Daoy (cell line): ENCODE measurements at regions not wholly inside any gene's neighbourhood (a gene's known extent, or its start where the extent isn't known, plus 50 kb on each side); places are given as distances from the start of the nearest gene placed in this dataset.

Experiments used
- DNase-seq: peaks from one replicate; pipeline ENCODE4 v3.0.0-alpha.2; 2015; ENCODE audit warnings: low read depth

DNA sequence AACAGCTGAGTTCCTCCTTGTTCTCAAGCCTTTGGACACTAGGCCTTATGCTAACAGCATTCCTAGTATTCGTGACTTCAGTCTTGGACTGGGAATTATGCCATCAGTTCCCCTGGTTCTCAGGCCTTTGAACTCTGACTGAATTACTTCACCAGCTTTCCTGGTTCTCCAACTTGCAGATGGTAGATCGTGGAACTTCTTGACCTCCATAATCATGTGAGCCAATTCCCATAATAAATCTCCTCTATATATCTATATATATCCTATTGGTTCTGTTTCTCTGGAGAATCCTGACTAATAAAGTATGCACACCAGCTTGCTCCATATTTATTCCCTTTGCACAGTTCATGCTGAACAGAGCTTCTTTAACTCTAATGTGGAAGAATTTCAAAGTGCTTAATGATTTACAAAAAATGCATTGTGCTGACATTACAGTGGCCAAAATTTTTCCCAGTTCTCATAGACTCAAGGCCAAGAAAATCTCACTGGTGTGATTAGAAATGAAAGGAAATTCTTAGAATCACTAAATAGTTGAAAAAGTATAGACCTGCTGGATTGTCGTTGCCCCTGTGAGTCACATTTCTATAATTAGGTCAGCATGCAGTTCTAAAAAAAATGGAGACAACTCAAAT lies 462.9 kb upstream of the ADAMTS5 start:
- no peak for DNase-seq

DNA sequence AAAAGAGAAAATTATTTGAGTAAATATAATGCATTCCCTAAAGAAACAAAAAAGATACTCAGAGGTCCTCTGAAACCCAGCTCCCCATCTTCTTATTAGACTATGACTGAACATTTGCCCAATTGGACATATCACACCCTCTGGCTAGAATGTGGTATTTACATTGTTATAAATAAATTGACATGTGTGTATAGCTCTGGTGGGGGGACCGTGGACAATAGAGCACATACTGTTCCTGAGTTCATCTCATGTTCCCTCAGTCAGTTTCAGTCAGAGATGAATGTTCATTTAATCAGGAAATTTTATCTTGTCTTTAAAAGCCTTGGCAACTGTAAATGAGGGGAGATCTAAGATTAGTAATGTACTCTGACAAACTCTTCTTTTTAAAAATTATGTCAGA lies 459.3 kb upstream of the ADAMTS5 start:
- no peak for DNase-seq

DNA sequence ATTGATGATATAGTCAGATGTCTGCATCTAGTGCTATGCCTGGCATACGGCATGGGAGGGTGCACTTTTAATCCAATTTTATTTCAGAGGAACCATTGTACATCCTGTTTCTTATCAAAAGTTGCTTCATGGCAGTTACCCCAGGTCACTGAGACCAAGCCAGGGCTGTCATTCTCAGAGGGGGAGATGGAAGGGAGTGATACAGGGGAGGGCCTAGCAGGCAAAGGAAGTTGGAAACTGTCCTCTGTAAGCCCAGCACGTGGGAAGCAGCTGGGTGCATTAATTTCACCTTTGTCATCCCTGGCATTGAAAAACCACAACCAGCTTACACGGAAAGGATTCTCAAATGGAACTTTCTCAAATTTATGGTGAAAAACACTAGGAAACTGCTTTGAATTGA lies 458.7 kb upstream of the ADAMTS5 start:
- DNase-seq = peak; percentile 84

DNA sequence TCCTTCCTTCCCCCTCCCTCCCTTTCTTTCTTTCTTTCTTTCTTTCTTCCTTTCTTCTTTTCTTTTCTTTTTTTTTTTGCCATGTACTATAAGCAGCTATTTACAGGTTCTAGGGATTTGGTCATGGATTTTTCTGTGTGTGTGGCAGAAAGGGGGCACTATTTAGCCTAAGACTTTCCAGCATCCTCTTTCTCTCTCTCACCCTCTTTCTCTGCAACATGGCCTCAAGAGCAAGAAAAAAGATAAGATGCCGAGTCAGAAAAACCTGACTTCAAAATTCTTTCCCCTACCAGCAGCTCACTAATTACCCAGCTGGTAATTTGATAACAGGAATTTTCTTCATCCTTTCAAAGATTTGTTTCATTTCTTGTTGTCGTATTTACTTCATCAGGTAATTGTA lies 458.3 kb upstream of the ADAMTS5 start:
- peak; percentile 32 for DNase-seq

DNA sequence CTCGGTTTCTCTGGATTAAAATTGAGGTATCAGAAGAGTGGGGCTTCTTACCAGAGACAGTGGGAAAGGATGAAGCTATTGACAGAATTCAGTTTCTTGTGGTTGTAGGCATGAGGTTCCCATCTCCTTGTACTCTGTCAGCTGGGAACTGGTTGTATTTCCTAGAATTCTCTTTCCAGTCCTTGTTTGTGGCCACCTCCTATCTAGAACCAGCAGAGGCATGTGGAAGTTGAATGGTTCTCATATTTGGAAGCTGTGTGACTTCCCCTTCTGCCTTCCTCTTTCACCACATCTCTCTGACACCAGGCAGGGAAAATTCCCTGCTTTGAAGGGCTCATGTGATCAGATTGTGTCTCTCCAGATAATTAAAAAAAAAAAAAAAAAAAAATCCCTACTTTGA lies 457.7 kb upstream of the ADAMTS5 start:
- peak; percentile 21 for DNase-seq

DNA sequence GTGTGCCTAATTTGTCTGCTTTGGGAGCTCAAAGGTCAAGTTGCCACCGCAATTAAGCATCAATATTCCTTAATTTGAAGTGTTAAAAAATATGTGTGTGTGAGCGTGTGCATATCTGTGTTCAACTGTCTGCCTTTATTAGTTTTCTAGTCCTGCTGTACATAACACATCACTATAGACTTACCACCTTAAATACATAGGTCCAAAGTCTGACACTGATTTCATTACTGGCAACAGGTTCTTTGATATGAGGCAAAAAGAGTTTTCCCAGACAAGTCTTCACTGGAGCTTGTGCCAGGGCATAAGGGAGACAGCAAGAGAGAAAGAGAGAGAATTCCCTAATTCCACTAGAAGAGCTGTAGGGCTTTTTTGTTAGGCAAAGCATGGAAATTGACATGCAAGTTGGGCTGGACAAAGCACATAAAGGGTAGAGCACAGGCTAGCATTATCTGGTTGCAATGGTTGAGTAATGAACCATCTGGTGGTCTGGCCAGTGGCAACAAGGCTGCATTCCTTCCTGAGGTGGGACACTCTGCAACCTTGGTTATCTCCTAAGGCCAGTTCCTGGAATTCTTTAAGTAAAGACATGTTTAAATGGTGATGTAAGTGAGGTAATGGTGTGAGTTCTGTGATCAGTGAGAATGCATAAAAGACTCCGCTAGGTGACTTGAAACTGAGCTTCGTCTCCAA lies 457.2 kb upstream of the ADAMTS5 start:
- DNase-seq = peak; percentile 55

DNA sequence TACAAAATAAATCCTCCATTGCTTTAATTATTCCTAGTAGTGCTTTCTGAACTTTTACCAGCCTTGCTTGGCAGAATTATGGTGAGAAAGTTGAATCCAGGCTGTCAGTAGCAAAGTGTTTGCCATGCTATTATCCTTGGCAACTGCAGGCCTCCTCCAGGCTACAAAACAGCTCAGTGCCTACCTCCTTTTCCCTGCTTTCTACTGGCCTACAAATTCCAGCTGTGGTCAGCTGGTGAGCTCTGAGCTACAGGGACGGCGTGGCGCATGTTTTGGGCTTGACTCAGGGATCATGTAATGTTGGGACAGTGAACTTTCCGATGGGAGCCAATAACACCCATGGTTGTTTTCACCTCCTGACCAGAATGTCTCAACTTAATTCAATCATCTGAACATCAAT lies 456.1 kb upstream of the ADAMTS5 start:
- DNase-seq = peak; percentile 90

DNA sequence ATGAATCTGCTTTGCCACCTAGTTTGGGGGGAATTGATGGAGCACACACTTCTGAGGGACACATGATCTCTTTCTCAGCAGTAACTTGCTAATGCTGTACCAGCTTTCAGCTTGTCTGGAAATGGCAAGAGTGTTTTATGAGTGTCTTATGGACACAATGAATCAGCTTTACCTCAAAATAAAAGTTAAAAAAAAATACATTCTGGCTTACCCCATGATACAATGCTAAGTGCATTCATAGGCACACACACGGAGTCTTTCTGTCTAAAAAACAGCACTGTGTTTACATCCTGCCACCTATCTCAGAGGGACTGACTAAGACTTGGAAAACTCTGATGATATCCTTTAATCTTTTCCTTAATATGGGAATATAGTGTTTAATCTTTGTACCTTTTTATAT lies 455.5 kb upstream of the ADAMTS5 start:
- DNase-seq = peak; percentile 24

DNA sequence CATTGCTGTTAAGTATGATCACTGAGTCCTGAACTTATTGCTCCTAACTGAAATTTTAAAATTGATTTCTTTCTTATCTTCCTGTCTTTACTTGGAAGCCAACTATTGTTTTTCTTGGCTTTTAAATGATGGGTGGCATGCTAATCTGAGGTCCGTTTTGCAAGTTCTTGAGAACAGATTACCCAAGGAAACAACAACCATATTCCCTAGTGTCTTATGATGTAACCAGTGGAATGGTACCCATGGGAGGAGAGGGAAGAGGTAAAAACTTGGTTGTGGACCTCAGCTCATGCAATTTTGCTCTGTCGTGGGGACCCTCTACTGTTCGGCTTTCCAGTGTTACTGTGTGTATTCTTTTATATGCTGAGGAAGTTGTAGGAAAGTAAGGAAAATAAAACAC lies 454.8 kb upstream of the ADAMTS5 start:
- DNase-seq = no peak

DNA sequence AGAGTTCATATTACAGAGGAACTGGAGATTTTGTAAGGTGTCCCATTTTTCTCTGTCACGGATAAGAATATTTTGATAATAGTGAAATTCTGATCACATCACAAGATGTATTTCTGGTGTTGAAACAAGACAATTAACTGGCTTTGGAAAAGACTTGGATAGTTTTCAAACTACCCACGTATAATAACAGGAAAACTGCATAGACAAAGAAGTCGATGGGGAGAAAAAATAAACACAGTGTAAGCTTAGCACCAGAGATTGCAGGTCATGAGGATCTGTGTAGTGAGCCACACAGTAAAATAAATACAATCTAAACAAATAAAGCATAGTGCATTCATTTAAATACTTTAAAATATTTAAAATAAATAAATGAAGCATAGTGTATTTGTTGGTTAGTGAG lies 452.3 kb upstream of the ADAMTS5 start:
- no peak for DNase-seq

DNA sequence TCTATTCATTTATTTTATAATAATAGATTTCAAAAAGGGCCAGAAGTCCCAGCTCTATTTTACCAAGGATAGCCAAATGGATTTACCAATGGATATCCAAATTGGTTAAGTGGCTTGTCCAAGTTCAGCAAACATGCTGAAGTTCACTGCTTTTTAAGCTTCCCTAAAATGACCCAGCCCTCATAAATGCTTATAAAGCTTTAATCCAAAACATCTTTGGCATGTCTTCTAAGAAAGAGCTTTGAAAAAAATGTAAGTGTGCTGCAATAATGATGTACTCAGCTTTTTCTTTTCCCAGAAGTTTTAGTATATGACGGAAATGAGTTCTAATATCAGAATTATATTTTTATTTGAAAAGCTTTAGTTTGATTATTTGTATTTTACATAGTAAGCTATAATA lies 451.5 kb upstream of the ADAMTS5 start:
- no peak for DNase-seq

DNA sequence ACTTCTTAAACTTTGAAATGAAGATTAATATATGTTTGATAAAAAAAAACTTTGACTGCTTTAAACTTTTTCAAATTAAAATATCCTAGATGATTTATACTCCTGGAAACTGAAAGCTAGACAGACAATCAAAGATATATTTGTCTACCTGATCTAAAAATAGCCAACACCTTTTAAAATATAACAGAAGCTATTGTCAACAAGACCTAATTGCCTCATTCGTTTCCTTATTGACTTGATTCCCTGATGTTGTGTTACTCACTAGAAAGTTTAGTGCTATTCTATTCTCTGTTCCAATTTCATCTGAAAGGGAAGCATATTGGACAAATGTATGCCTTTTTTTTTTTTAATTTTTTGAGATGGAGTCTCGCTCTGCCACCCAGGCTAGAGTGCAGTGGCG lies 445.6 kb upstream of the ADAMTS5 start:
- no peak for DNase-seq

DNA sequence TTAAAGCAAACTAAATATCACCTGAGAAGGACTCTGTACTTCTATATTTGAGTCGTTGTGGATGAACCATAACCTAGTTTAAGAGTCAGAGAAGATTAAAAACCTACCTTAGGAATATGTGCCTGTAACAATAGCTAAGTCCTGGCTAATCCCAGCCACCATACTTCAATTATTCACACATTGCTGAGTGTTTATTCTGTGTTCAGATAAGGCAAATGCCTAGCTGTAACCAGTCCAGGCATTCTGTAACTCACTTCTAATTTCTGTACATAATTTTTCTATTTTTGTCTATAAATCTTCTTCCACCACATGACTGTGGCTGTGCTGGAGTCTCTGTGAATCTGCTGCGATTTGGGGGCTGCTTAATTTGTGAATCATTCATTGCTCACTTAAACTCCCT lies 441.9 kb upstream of the ADAMTS5 start:
- DNase-seq = no peak

DNA sequence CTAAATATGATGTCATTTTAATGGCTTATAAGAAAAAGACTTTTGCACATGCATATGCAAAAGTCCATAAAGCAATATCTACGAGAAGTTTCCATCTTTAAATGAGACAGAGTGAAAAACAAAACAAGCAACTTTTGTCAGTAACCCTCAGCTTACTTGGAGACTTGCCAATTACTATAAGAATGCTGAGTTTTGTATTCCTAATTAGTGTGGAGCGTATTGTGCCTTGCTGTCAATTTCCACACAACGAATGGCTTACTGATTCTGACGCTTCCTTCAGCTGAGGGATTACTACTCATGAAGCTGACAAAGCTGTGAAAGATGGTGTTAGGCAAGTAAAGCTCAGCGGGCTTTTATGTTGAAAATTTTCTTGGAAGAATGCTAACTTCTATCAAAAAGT lies 440.4 kb upstream of the ADAMTS5 start:
- no peak for DNase-seq

DNA sequence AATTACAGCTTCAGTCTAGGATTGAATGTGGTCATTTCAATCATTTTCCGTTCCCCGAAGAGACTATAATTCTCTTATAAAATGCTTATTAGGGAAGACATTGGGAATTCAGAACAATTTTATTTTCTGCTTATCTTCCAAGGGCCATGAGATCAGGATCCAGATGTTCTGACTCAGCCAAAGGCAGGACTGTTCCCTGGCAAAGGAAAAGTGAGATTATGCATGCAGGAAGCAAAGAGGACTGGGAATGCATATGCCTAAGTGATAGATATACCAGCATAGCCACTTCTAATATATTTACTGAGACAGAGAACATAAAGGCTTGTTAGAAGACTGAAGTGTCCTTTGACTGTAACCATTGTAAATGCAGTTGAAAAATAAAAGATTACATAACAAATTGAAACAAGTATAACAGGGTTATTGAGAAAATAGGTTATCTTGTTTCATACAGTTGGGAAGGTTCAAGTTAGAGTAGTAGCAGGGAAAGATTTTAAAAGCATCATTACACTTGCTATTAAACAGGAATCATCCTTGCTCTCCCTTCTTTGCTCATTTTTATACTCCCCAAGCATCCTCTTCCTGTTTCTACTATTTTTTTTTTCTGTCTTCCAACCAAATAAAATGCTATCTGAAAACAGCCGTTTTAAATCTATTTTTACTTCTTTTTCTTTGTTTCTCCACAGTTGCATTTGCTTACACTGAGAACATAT lies 439.6 kb upstream of the ADAMTS5 start:
- DNase-seq = no peak

DNA sequence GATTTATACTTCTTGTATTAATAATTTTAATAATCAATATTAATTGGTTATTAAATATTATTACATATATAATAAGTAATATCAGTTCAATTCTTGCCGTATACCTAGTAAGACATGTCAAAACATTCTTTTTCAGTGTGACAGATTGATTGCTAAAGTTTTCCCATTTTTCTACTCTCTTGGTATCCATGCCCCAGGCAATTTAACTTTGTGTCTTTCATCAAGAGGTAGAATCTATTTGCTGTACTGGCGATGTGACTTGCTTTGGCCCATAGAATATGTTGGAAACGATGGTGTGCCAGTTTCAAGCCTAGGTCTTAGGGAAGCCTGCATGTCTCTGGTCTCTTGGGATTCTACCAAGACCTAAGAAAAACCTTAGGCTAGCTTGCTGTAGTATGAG lies 436.1 kb upstream of the ADAMTS5 start:
- DNase-seq = no peak

DNA sequence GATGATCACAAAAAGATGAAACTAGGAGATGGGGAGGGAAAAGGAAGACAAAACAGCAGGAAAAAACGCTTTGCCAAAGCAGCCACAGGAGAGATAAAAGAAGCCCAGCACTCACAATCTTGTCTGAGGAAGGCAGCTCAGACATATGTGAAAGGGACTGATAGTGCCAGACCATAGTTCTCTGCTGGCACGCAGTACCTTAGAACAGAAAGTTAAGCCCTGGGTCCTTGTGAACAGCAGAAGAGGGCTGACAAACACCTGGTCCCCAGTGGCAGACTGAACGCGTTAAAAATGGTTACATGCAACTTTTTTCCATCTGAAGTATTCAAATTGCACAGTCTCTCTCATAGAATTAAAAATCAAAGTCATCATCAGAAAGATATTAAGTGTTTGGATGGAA lies 433.2 kb upstream of the ADAMTS5 start:
- no peak for DNase-seq

DNA sequence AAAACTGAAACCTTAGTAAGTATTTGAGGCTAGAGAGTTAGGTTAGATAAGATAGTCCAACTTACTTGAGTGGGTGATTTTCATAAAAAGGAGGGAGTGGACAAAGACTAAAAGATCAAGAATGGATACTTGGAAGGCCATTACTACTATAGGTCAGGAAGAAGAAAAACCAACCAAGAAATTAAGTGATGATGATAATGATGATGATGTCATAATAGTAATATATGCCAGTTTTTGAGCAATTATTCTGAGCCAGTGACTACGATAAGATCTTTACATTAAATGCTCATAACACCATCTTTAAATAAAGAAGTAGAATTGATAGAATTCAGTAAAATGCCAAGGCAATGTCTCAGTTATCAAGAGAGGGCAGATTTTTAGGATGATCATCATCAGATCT lies 430.7 kb upstream of the ADAMTS5 start:
- no peak for DNase-seq

DNA sequence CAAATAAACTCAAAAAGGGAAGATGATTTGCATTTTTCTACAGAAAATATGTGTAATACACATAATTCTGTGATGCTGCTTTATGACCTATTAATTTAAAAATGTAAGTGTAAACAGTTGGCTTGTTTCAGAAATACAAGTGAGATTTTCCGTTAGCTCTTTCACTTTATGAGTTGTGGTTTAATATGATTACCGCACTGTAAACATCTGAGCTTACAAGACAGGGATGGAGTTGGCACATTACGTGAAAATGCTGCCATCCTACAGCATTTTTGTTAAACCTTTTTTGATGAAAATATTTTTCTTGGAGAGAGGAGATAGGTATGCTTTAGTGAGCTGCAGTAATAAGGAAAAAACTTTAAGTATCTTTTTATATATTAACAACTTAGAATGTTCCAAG lies 426.8 kb upstream of the ADAMTS5 start:
- no peak for DNase-seq

DNA sequence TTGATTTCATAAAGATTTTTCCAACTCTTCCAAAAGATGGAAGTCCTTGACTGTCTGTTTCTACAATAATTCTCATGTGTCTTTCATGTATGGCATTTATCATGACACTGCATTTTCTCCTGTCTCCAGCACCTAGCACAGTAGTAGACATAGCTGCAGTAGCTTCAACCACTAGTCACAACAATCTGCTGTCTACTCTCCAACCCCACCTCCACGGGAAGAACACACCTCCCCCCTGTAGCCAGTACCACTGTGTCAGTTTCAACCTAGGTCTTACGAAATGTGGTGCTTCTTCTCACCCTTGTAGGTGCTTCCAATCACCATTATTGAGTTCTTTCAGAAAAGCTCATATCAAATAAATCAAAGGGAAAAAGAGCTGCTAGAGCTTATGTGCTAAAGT lies 425.1 kb upstream of the ADAMTS5 start:
- DNase-seq = no peak

DNA sequence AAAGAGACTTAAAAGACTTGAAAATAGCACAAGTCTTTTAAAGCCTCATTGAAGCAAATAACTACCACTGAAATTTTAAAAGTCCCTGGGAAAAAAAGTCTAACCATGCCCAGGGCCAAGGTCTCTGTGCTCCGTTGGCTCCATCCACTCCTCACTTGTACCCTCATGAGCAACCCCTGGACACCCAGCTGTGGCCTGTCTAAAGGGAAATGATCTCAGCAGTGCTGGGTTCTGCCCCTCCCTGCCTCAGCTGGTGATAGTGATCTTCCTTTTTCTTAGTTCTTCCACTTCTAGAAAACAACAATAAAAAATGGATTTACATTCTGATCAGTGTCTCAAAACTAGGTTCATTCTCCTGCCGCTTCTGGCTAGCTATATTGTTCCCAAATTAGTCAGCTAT lies 423.5 kb upstream of the ADAMTS5 start:
- no peak for DNase-seq

DNA sequence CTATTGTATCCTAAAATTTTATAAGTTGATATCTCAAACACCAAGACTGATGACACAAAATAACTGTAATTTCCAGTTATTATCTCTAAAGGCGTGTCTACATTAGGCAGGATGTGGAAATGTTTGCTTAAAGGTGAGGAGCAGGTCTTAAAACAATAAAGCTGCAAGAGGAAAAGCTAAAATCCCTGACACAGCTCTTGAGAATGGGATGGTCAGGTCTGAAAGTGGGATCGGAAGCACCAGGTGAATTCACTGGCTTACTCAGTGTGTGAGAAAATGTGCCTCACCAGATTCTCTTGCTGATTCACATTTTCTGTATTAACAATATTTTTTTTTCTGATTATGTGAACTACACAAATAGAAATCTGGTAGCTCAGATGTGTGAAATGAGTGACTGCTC lies 421.9 kb upstream of the ADAMTS5 start:
- DNase-seq = no peak

DNA sequence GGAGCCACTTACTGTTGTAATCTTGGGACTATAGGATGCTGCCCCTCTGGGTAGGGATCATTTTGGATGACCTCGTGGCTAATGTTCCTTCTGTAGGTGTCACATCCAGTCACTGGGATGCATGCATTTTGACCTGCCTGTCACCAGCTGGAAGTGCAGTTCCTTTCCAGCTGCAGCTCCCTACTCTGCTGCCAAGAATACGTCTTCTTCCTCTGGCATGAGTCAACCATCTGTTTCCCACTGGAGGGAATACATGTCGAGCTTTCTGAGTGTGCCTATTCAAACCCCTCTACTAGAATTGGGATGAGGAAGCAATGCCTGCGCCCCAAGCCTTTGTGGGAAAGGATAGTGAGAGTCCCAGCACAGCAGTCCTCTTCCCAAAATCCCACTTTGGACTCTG lies 415.5 kb upstream of the ADAMTS5 start:
- no peak for DNase-seq
